ENCODE measurements at regions not wholly inside any gene's neighbourhood (a gene's known extent, or its start where the extent isn't known, plus 50 kb on each side); places are given as distances from the start of the nearest gene placed in this dataset.

- TF ChIP-seq, protein P1, sequence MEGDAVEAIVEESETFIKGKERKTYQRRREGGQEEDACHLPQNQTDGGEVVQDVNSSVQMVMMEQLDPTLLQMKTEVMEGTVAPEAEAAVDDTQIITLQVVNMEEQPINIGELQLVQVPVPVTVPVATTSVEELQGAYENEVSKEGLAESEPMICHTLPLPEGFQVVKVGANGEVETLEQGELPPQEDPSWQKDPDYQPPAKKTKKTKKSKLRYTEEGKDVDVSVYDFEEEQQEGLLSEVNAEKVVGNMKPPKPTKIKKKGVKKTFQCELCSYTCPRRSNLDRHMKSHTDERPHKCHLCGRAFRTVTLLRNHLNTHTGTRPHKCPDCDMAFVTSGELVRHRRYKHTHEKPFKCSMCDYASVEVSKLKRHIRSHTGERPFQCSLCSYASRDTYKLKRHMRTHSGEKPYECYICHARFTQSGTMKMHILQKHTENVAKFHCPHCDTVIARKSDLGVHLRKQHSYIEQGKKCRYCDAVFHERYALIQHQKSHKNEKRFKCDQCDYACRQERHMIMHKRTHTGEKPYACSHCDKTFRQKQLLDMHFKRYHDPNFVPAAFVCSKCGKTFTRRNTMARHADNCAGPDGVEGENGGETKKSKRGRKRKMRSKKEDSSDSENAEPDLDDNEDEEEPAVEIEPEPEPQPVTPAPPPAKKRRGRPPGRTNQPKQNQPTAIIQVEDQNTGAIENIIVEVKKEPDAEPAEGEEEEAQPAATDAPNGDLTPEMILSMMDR (IDR thresholded peaks at IDR 0.05) = no peak
- TF ChIP-seq EZH2 (IDR thresholded peaks at IDR 0.05) (no peak), EZH2phosphoT487 (IDR thresholded peaks at IDR 0.05) (no peak)
Measured at GRCh38 chr1:198933515-198934222, 294.8 kb downstream of the PTPRC start.

All from neural progenitor cell (in vitro differentiated cells).